ENCODE measurements at regions not wholly inside any gene's neighbourhood (a gene's known extent, or its start where the extent isn't known, plus 50 kb on each side); places are given as distances from the start of the nearest gene placed in this dataset.

DNA sequence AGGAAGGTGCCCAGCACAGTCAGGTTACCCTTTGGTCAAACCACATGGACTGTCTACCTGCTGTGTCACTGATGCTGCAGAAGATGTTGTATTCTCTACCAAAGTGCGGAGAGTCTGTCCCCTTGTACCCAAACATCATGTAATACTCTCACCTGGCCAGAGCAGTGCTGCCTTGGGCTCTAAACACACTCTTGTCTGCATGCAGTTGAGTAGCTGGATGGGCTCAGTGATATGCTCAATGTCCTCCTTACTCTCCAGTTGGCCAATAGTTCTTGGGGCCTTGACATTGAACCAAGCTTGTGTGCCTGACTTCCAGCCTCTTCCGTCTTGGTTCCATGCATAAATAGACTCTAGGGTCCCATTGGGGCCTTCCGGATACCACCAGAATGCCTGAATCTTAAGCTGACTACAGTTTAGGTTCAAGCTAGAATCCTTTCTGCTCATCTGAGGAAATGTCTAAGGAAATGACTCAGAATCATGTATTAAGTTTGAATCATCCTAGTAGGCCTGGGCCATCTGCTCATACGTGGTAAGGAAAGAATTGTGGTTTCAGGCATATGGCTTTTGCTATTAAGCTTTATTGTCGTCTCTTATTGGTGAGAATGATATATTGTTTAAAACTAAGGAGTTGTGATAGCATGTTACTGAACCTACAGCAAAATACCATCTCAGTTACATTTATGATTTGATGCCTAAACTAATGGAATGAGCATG lies 118.0 kb downstream of the OTUD1 start:
- DNase-seq = no peak
- peaks cover 1% of the 10 kb centered on the region for H3K9me3 Mint-ChIP-seq (ENCODE audit: unreplicated experiment)
- H3K27me3 Mint-ChIP-seq (ENCODE audit: unreplicated experiment) = no peaks in the 10 kb centered on the region
- H3K36me3 Mint-ChIP-seq (ENCODE audit: unreplicated experiment) = no peaks in the 10 kb centered on the region
- no peak overlapping the region for H3K4me3 Mint-ChIP-seq (ENCODE audit: unreplicated experiment)
- TF ChIP-seq, protein P1, sequence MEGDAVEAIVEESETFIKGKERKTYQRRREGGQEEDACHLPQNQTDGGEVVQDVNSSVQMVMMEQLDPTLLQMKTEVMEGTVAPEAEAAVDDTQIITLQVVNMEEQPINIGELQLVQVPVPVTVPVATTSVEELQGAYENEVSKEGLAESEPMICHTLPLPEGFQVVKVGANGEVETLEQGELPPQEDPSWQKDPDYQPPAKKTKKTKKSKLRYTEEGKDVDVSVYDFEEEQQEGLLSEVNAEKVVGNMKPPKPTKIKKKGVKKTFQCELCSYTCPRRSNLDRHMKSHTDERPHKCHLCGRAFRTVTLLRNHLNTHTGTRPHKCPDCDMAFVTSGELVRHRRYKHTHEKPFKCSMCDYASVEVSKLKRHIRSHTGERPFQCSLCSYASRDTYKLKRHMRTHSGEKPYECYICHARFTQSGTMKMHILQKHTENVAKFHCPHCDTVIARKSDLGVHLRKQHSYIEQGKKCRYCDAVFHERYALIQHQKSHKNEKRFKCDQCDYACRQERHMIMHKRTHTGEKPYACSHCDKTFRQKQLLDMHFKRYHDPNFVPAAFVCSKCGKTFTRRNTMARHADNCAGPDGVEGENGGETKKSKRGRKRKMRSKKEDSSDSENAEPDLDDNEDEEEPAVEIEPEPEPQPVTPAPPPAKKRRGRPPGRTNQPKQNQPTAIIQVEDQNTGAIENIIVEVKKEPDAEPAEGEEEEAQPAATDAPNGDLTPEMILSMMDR (IDR thresholded peaks at IDR 0.05; ENCODE audit: partially characterized antibody, unreplicated experiment) = no peak
- no peak overlapping the region for H3K27ac Mint-ChIP-seq (ENCODE audit: unreplicated experiment)
- no peaks in the 10 kb centered on the region for H3K4me1 Mint-ChIP-seq (ENCODE audit: low read depth, unreplicated experiment)

DNA sequence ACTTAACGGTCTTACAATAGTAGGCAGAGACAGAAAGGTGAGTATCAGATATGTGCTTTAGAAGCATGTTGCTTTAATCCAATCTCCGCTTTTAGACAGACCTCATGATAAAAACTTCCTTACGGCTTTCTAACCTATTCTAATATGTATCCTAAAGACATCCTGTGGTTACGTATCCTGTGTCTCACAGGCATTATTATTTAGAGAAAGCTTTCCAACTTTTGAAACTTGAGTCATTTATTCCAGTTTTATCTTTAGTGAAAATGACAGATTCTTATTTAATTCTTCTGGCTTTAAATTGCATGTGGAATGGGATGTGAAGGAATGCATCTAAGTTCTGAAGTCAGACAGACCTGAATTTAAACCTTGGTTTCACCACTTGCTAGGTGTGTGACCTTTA lies 118.9 kb downstream of the OTUD1 start:
- H3K36me3 Mint-ChIP-seq (ENCODE audit: unreplicated experiment) = peaks cover 5% of the 10 kb centered on the region
- H3K27me3 Mint-ChIP-seq (ENCODE audit: unreplicated experiment) = no peaks in the 10 kb centered on the region
- no peak for DNase-seq
- TF ChIP-seq, protein P1 (IDR thresholded peaks at IDR 0.05; ENCODE audit: partially characterized antibody, unreplicated experiment) = no peak
- H3K4me3 Mint-ChIP-seq (ENCODE audit: unreplicated experiment) = no peak overlapping the region
- no peaks in the 10 kb centered on the region for H3K4me1 Mint-ChIP-seq (ENCODE audit: low read depth, unreplicated experiment)
- H3K27ac Mint-ChIP-seq (ENCODE audit: unreplicated experiment) = no peak overlapping the region
- peaks cover 5% of the 10 kb centered on the region for H3K9me3 Mint-ChIP-seq (ENCODE audit: unreplicated experiment)

DNA sequence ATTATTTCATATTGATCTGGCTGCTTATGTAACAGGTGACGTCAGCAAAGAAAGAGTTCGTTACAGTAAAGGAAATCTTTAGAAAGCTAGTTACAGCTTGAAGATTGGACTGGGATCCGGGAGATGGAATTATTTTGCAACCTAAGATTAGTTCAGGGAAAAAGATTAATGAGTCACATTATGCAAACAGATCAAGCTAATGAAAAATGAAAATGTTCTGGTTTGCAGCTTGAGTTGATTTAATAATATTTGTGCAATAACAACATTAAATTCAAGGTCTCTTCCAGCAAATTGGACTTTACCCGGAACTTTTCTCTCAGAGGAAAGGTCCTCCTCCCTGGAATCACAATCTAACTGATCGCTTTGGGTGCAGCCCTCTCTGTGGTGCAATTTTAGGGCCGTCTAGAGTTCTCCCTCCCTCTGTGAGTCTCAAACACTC lies 119.5 kb downstream of the OTUD1 start:
- H3K27ac Mint-ChIP-seq (ENCODE audit: unreplicated experiment) = no peak overlapping the region
- peaks cover 5% of the 10 kb centered on the region for H3K9me3 Mint-ChIP-seq (ENCODE audit: unreplicated experiment)
- no peaks in the 10 kb centered on the region for H3K27me3 Mint-ChIP-seq (ENCODE audit: unreplicated experiment)
- no peak overlapping the region for H3K4me3 Mint-ChIP-seq (ENCODE audit: unreplicated experiment)
- TF ChIP-seq, protein P1 (IDR thresholded peaks at IDR 0.05; ENCODE audit: partially characterized antibody, unreplicated experiment) = no peak
- no peaks in the 10 kb centered on the region for H3K4me1 Mint-ChIP-seq (ENCODE audit: low read depth, unreplicated experiment)
- H3K36me3 Mint-ChIP-seq (ENCODE audit: unreplicated experiment) = peaks cover 6% of the 10 kb centered on the region
- DNase-seq = no peak

DNA sequence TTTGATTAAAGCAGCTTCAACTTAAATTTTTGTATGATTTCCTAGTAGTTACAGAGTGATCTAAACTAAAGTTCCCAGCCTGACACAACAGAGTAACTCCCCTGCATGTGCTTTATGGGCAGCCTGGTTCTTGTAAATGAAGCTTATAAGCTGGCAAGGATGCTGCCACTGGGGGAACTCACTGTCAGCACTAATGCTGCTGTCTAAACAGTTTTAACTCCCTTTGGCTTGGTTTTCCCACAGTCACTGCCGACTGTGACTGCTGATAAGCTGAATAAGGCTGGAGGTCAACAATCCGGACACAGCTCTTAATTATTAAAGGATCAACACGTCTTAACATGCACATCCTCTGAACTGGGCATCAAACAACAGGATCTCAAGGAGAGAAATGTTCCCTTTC lies 130.1 kb downstream of the OTUD1 start:
- TF ChIP-seq, protein P1 (IDR thresholded peaks at IDR 0.05; ENCODE audit: partially characterized antibody, unreplicated experiment) = no peak

DNA sequence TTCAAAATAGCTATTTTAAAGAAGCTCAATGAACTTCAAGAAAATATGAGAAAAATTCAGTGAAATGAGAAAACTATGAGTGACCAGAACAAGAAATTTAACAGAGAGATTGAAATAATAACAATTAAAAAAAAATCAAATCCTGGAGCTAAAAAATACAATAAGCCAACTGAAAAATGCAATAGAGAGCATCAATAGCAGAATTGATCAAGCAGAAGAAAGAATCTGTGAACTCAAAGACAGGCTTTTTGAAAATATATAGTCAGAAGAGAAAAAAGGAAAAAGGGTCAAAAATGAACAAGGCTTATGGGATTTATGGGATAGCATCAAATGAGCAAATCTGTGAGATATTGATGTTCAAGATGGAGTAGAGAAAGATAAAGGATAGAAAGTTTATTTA lies 133.0 kb downstream of the OTUD1 start:
- H3K4me1 Mint-ChIP-seq (ENCODE audit: low read depth, unreplicated experiment) = no peaks in the 10 kb centered on the region
- DNase-seq = no peak
- peaks cover 6% of the 10 kb centered on the region for H3K9me3 Mint-ChIP-seq (ENCODE audit: unreplicated experiment)
- TF ChIP-seq, protein P1 (IDR thresholded peaks at IDR 0.05; ENCODE audit: partially characterized antibody, unreplicated experiment) = no peak
- H3K36me3 Mint-ChIP-seq (ENCODE audit: unreplicated experiment) = peaks cover 21% of the 10 kb centered on the region
- no peaks in the 10 kb centered on the region for H3K27me3 Mint-ChIP-seq (ENCODE audit: unreplicated experiment)
- no peak overlapping the region for H3K4me3 Mint-ChIP-seq (ENCODE audit: unreplicated experiment)
- H3K27ac Mint-ChIP-seq (ENCODE audit: unreplicated experiment) = no peak overlapping the region

More for the DNA sequence above, 130.1 kb downstream of the OTUD1 start:
- DNase-seq = no peak
- peaks cover 21% of the 10 kb centered on the region for H3K36me3 Mint-ChIP-seq (ENCODE audit: unreplicated experiment)
- no peak overlapping the region for H3K4me3 Mint-ChIP-seq (ENCODE audit: unreplicated experiment)
- H3K4me1 Mint-ChIP-seq (ENCODE audit: low read depth, unreplicated experiment) = no peaks in the 10 kb centered on the region
- peaks cover 6% of the 10 kb centered on the region for H3K9me3 Mint-ChIP-seq (ENCODE audit: unreplicated experiment)
- no peaks in the 10 kb centered on the region for H3K27me3 Mint-ChIP-seq (ENCODE audit: unreplicated experiment)
- no peak overlapping the region for H3K27ac Mint-ChIP-seq (ENCODE audit: unreplicated experiment)
